M059J (cell line): ENCODE measurements at regions not wholly inside any gene's neighbourhood (a gene's known extent, or its start where the extent isn't known, plus 50 kb on each side); places are given as distances from the start of the nearest gene placed in this dataset.
"Not testable (repeated sequence)": the region's sequence is repeated elsewhere in the genome, so short reads cannot be mapped to it uniquely, and the experiment has no call there.

Experiments used
- DNase-seq: peaks from one replicate; pipeline ENCODE4 v3.0.0-alpha.2; 2012; ENCODE audit warnings: low read depth

GRCh38 chr21:18104802-18105201, 139.8 kb upstream of the CHODL start:
- no peak for DNase-seq

- DNase-seq: not testable (repeated sequence)
Observed at GRCh38 chr21:18096413-18096812, 148.2 kb upstream of the CHODL start.

GRCh38 chr21:18089786-18090185, 154.8 kb upstream of the CHODL start:
- no peak for DNase-seq

- DNase-seq: no peak
Observed at GRCh38 chr21:18070392-18070791, 174.2 kb upstream of the CHODL start.

GRCh38 chr21:18069875-18070274, 174.8 kb upstream of the CHODL start:
- no peak for DNase-seq

- no peak for DNase-seq
Observed at GRCh38 chr21:18060402-18060801, 184.2 kb upstream of the CHODL start.

GRCh38 chr21:18058731-18059398, 185.8 kb upstream of the CHODL start:
- no peak for DNase-seq

- no peak for DNase-seq
Observed at GRCh38 chr21:18053151-18053550, 191.5 kb upstream of the CHODL start.

GRCh38 chr21:18049461-18049860, 195.2 kb upstream of the CHODL start:
- no peak for DNase-seq

- DNase-seq: peak; percentile 3
Observed at GRCh38 chr21:18041012-18041411, 203.6 kb upstream of the CHODL start.

- DNase-seq: no peak
Observed at GRCh38 chr21:18030248-18030647, 211.1 kb upstream of the C21orf91 start.

GRCh38 chr21:18026359-18026758, 207.2 kb upstream of the C21orf91 start:
- DNase-seq: no peak

- no peak for DNase-seq
Observed at GRCh38 chr21:18023711-18024110, 204.6 kb upstream of the C21orf91 start.

GRCh38 chr21:18023157-18023556, 204.0 kb upstream of the C21orf91 start:
- DNase-seq: no peak

- no peak for DNase-seq
Observed at GRCh38 chr21:18007121-18007520, 188.0 kb upstream of the C21orf91 start.

- DNase-seq: no peak
Observed at GRCh38 chr21:18006691-18007090, 187.5 kb upstream of the C21orf91 start.

- DNase-seq: no peak
Observed at GRCh38 chr21:18002393-18002792, 183.2 kb upstream of the C21orf91 start.

GRCh38 chr21:18000981-18001686, 182.0 kb upstream of the C21orf91 start:
- DNase-seq: no peak

- not testable (repeated sequence) for DNase-seq
Observed at GRCh38 chr21:17998599-17998998, 179.4 kb upstream of the C21orf91 start.

GRCh38 chr21:17989780-17990179, 170.6 kb upstream of the C21orf91 start:
- DNase-seq: no peak

- peak; percentile 1 for DNase-seq
Observed at GRCh38 chr21:17988102-17988437, 168.9 kb upstream of the C21orf91 start.

- no peak for DNase-seq
Observed at GRCh38 chr21:17987382-17988101, 168.4 kb upstream of the C21orf91 start.
